Aorta (tissue), 5 donors: ENCODE measurements at regions not wholly inside any gene's neighbourhood (a gene's known extent, or its start where the extent isn't known, plus 50 kb on each side); places are given as distances from the start of the nearest gene placed in this dataset.
"Not testable (repeated sequence)": the region's sequence is repeated elsewhere in the genome, so short reads cannot be mapped to it uniquely, and the experiment has no call there.

ENCODE experiments used
- ATAC-seq: fragments of 200-7000 bp; cut with Tn5 transposase; one replicate; pipeline ENCODE4 v1.9.1; 2022; ENCODE audit warnings: moderate library complexity; ENCODE audit not compliant: low FRiP score
- DNase-seq, 2 donors: peaks; one replicate each; pipeline ENCODE4 v3.0.0-alpha.2; 2020
- H3K27ac ChIP-seq, 2 donors: one replicate each; pipeline ENCODE4 v1.5.1; 2013; ENCODE audit warnings: low read length in 2 of 2, mild to moderate bottlenecking in 2 of 2, moderate library complexity in 2 of 2, control low read depth in 1 of 2, inconsistent platforms in 1 of 2, low read depth in 1 of 2
- H3K27me3 ChIP-seq, 2 donors: one replicate each; pipeline ENCODE4 v1.6.1; 2013; ENCODE audit warnings: control low read depth in 1 of 2, low read length in 1 of 2, mild to moderate bottlenecking in 1 of 2, moderate library complexity in 1 of 2; ENCODE audit not compliant: insufficient read depth in 2 of 2, control insufficient read depth in 1 of 2
- H3K36me3 ChIP-seq, 2 donors: one replicate each; pipeline ENCODE4 v1.6.1; 2013; ENCODE audit warnings: control low read depth in 1 of 2, low read length in 1 of 2, mild to moderate bottlenecking in 1 of 2; ENCODE audit not compliant: insufficient read depth in 2 of 2, control insufficient read depth in 1 of 2
- H3K4me1 ChIP-seq, 2 donors: one replicate each; pipeline ENCODE4 v1.6.1; 2013; ENCODE audit warnings: low read length in 2 of 2, control low read depth in 1 of 2, mild to moderate bottlenecking in 1 of 2, moderate library complexity in 1 of 2; ENCODE audit not compliant: insufficient read depth in 2 of 2, control insufficient read depth in 1 of 2
- H3K4me3 ChIP-seq, 2 donors: one replicate each; pipeline ENCODE4 v1.5.1; 2013; ENCODE audit warnings: low read length in 2 of 2, control low read depth in 1 of 2, mild to moderate bottlenecking in 1 of 2
- H3K9me3 ChIP-seq: one replicate; pipeline ENCODE4 v1.6.1; 2013; ENCODE audit warnings: mild to moderate bottlenecking, low read length; ENCODE audit not compliant: control insufficient read depth
- WGBS, 2 donors: extraction: QIAGEN DNeasy Blood & Tissue Kit; methylation state at CpG; one replicate each; pipeline ENCODE4 v1.1.7; 2013; 5-methylcytosine and 5-hydroxymethylcytosine counted together
- intact Hi-C, 2 donors: fragments of 100-400 bp; cut with DNase I; formaldehyde crosslinking; loops; one replicate each; pipeline versions ENCODE4 v1.14.2 to v1.15.0; 2022
- donor health status: healthy with polysubstance abuse.
- donor health status: Bipolar disorder and iron deficiency.
- donor health status: DM: no; HTN: no; CAD: no.
- donor health status: DM: no; HTN: no; CAD: no.
- donor health status: DM: yes; HTN: yes; CAD: no.

DNA sequence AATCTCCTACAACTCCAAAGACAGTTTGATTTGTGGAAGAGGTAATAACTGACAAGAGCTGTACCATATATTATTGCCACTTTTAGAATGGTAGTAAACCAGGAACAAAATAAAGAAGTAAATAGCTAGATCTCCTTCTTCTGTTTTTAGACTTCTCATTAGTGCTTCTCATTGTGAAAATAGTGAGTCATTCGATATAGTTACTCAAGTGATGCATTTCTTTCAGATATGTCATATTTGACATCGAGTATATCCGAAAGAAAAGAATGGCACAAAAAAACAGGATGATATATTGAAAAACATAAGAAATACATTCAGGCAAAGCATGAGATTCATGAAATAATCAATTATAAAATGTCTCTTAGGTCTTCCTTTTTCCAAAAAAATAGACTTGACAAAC is 1346.1 kb downstream of the BRINP3 start:
- no peak for DNase-seq
- intact Hi-C loops, result no loop called here
- WGBS, 2 donors, result 83 to 84% methylated on average over 3 of the region's 3 CpGs

DNA sequence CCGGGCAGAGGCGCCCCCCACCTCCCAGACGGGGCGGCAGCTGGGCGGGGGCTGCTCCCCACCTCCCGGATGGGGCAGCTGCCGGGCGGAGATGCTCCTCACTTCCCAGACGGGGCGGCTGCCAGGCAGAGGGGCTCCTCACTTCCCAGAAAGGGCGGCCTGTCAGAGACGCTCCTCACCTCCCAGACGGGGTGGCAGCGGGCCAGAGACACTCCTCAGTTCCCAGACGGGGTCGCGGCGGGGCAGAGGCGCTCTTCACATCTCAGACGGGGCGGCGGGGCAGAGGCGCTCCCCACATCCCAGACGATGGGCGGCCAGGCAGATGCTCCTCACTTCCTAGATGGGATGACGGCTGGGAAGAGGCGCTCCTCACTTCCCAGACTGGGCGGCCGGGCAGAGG is 1337.9 kb downstream of the BRINP3 start:
- H3K4me1 ChIP-seq, H3K9me3 ChIP-seq, H3K27ac ChIP-seq, H3K27me3 ChIP-seq, H3K36me3 ChIP-seq, ATAC-seq, DNase-seq, intact Hi-C loops, H3K4me3 ChIP-seq: not testable (repeated sequence)
- 95 to 96% methylated on average over 27 to 29 of the region's 29 CpGs for WGBS, 2 donors

More for the DNA sequence above, 1346.1 kb downstream of the BRINP3 start:
- no peaks in the 10 kb centered on the region for H3K9me3 ChIP-seq
- no peaks in the 10 kb centered on the region for H3K27me3 ChIP-seq
- ATAC-seq, result no peak
- no peak overlapping the region for H3K27ac ChIP-seq
- H3K4me3 ChIP-seq, result no peak overlapping the region
- H3K36me3 ChIP-seq, result no peaks in the 10 kb centered on the region
- no peaks in the 10 kb centered on the region for H3K4me1 ChIP-seq

- 73 to 80% methylated on average over 2 of the region's 2 CpGs for WGBS, 2 donors
- H3K9me3 ChIP-seq, result no peaks in the 10 kb centered on the region
Measured at GRCh38 chr1:189141056-189141455, 1336.6 kb downstream of the BRINP3 start.

GRCh38 chr1:189149547-189150375 is 1327.9 kb downstream of the BRINP3 start:
- Histone ChIP-seq H3K27me3 (no peaks in the 10 kb centered on the region), H3K4me1 (no peaks in the 10 kb centered on the region), H3K27ac (no peak overlapping the region), H3K36me3 (no peaks in the 10 kb centered on the region), H3K4me3 (no peak overlapping the region), H3K9me3 (peaks cover 1% of the 10 kb centered on the region)
- WGBS, 2 donors, result 78 to 82% methylated on average over 21 of the region's 21 CpGs
- DNase-seq (no peak), ATAC-seq (no peak)
- intact Hi-C loops, result no loop called here

More at GRCh38 chr1:189141056-189141455, 1336.6 kb downstream of the BRINP3 start:
- H3K27me3 ChIP-seq, result no peaks in the 10 kb centered on the region
- H3K4me3 ChIP-seq, result no peak overlapping the region
- ATAC-seq, result peak; percentile 50
- no peak overlapping the region for H3K27ac ChIP-seq
- no peaks in the 10 kb centered on the region for H3K36me3 ChIP-seq
- intact Hi-C loops, result no loop called here
- no peak for DNase-seq
- no peaks in the 10 kb centered on the region for H3K4me1 ChIP-seq

DNA sequence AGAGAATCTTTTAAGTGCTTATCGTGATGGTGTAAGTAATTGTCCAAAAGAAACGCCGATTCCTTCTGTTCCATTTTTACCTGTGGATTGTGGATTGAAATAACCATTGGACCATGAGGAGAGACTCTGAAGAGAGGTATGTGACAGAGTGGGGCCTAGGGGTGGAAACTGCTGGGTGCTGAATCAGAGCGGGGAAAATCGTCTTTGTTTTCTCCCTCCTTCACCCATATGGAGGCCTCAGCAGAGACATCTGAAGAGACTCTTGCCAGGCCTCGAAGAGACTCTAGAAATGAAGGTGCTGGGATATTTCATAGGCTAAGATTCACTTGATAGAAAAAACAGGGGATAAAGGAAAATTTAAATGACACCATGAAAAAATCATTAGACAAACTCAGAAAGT is 1327.0 kb downstream of the BRINP3 start:
- Histone ChIP-seq H3K27me3 (no peaks in the 10 kb centered on the region), H3K9me3 (peaks cover 1% of the 10 kb centered on the region), H3K4me3 (no peak overlapping the region), H3K4me1 (no peaks in the 10 kb centered on the region), H3K36me3 (no peaks in the 10 kb centered on the region), H3K27ac (no peak overlapping the region)
- no peak for DNase-seq
- WGBS, 2 donors, result 88 to 97% methylated on average over 6 of the region's 6 CpGs
- intact Hi-C loops, result no loop called here
- no peak for ATAC-seq

GRCh38 chr1:189151361-189151760 is 1326.3 kb downstream of the BRINP3 start:
- Histone ChIP-seq H3K27me3 (no peaks in the 10 kb centered on the region), H3K4me1 (no peaks in the 10 kb centered on the region), H3K4me3 (no peak overlapping the region), H3K36me3 (no peaks in the 10 kb centered on the region), H3K27ac (no peak overlapping the region), H3K9me3 (peaks cover 1% of the 10 kb centered on the region)
- intact Hi-C loops, result no loop called here
- no peak for DNase-seq
- WGBS, 2 donors, result 45 to 65% methylated on average over 2 of the region's 2 CpGs
- ATAC-seq, result no peak

GRCh38 chr1:189152685-189153084 is 1325.0 kb downstream of the BRINP3 start:
- Histone ChIP-seq H3K4me1 (no peaks in the 10 kb centered on the region), H3K27ac (no peak overlapping the region), H3K36me3 (no peaks in the 10 kb centered on the region), H3K4me3 (no peak overlapping the region), H3K27me3 (no peaks in the 10 kb centered on the region), H3K9me3 (peaks cover 1% of the 10 kb centered on the region)
- DNase-seq (no peak), ATAC-seq (no peak)
- 85 to 92% methylated on average over 1 of the region's 1 CpG for WGBS, 2 donors
- intact Hi-C loops, result no loop called here

DNA sequence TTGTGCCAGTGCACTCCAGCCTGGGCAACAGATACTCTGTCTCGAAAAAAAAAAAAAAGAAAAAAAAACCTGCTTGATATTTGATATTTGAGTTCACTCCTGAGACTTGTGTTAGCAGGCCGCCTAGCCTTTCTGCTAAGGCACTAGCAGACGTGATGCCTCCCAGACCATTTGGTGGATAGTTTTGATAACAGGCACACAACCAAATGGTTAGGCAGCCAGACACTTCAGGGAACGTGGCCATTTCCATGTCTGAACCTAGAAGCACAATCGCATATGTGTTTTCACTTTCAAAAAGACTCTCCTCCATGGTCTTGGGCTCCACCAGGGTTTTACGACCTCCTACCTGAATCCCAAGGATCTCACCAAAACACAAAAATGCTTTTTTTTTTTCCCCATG is 1319.5 kb downstream of the BRINP3 start:
- no peaks in the 10 kb centered on the region for H3K4me1 ChIP-seq
- intact Hi-C loops, result no loop called here
- H3K9me3 ChIP-seq, result no peaks in the 10 kb centered on the region
- H3K27ac ChIP-seq, result no peak overlapping the region
- 25 to 37% methylated on average over 6 of the region's 6 CpGs for WGBS, 2 donors
- ATAC-seq, result no peak
- H3K4me3 ChIP-seq, result no peak overlapping the region
- no peak for DNase-seq
- no peaks in the 10 kb centered on the region for H3K27me3 ChIP-seq
- H3K36me3 ChIP-seq, result no peaks in the 10 kb centered on the region

DNA sequence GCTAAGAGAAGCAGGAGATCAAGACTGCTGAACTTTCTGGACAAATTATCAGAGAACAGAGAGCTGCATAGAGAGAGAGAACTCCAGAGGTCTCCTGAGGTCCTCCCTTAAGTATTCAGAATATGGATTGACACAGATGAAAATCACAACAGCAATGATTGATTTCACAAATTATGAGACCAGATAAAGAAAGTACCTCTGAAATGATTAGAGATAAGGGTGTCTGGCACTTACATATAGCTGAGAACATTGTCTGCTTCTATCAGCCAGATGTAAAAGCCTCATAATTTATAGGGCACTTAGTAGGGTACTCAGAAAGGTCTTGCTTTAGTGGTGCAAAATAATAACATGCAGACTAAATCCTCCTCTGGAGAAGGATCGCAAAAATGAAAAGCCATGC is 1301.8 kb downstream of the BRINP3 start:
- intact Hi-C loops, result no loop called here
- Histone ChIP-seq H3K27ac (no peak overlapping the region), H3K36me3 (no peaks in the 10 kb centered on the region), H3K9me3 (no peaks in the 10 kb centered on the region), H3K27me3 (no peaks in the 10 kb centered on the region), H3K4me3 (no peak overlapping the region), H3K4me1 (no peaks in the 10 kb centered on the region)
- WGBS, 2 donors, result 81 to 91% methylated on average over 1 of the region's 1 CpG
- DNase-seq, result no peak
- ATAC-seq, result no peak
